ENCODE measurements at regions not wholly inside any gene's neighbourhood (a gene's known extent, or its start where the extent isn't known, plus 50 kb on each side); places are given as distances from the start of the nearest gene placed in this dataset.

GRCh38 chr2:16332681-16333557 is 332.7 kb downstream of the CYRIA start:
- 63% methylated on average over 8 of the region's 8 CpGs for WGBS
- Histone ChIP-seq H3K27ac (ENCODE audit: low read depth in 1 of 2, low read length in 2 of 2) (no peak overlapping the region), H3K36me3 (ENCODE audit: control insufficient read depth in 4 of 4, insufficient read depth in 3 of 4, low read depth in 1 of 4, low read length in 3 of 4) (no peaks in the 10 kb centered on the region), H3K27me3 (ENCODE audit: control insufficient read depth in 4 of 4, insufficient read depth in 4 of 4, low read length in 3 of 4) (peaks cover 0 to 3% (median 0%) of the 10 kb centered on the region in 4 donors), H3K9ac (ENCODE audit: low read depth in 1 of 2, low read length in 2 of 2) (no peak overlapping the region), H3K4me1 (ENCODE audit: control insufficient read depth in 4 of 4, insufficient read depth in 4 of 4, low read length in 3 of 4) (no peaks in the 10 kb centered on the region), H3K9me3 (ENCODE audit: control insufficient read depth in 4 of 4, low read length in 3 of 4) (no peaks in the 10 kb centered on the region), H3K4me3 (ENCODE audit: low read depth in 1 of 3, low read length in 3 of 3) (no peak overlapping the region)
- no peak for DNase-seq (ENCODE audit: low spot score)
- no peak for TF ChIP-seq NR2F2 (IDR thresholded peaks at IDR 0.05)
- TF ChIP-seq EGR1 (IDR thresholded peaks at IDR 0.05; ENCODE audit: low read depth in 2 of 2): no peak
- no peak for TF ChIP-seq CTCF (IDR thresholded peaks at IDR 0.05; ENCODE audit: low read depth, low read length, missing input control)
- TF ChIP-seq TAF1 (conservative IDR thresholded peaks at IDR 0.05): no peak
- no peak for TF ChIP-seq FOXA2 (IDR thresholded peaks at IDR 0.05)
- TF ChIP-seq FOXA1 (IDR thresholded peaks at IDR 0.05): no peak

- Histone ChIP-seq H3K4me3 (ENCODE audit: low read depth in 1 of 3, low read length in 3 of 3) (no peak overlapping the region), H3K4me1 (ENCODE audit: control insufficient read depth in 4 of 4, insufficient read depth in 4 of 4, low read length in 3 of 4) (no peaks in the 10 kb centered on the region), H3K27ac (ENCODE audit: low read depth in 1 of 2, low read length in 2 of 2) (no peak overlapping the region), H3K27me3 (ENCODE audit: control insufficient read depth in 4 of 4, insufficient read depth in 4 of 4, low read length in 3 of 4) (peaks cover 0 to 3% (median 0%) of the 10 kb centered on the region in 4 donors), H3K9ac (ENCODE audit: low read depth in 1 of 2, low read length in 2 of 2) (no peak overlapping the region), H3K9me3 (ENCODE audit: control insufficient read depth in 4 of 4, low read length in 3 of 4) (no peaks in the 10 kb centered on the region), H3K36me3 (ENCODE audit: control insufficient read depth in 4 of 4, insufficient read depth in 3 of 4, low read depth in 1 of 4, low read length in 3 of 4) (no peaks in the 10 kb centered on the region)
- TF ChIP-seq CTCF (IDR thresholded peaks at IDR 0.05; ENCODE audit: low read depth, low read length, missing input control) (no peak), HNF4A (conservative IDR thresholded peaks at IDR 0.05) (no peak), TAF1 (conservative IDR thresholded peaks at IDR 0.05) (no peak), GABPA (IDR thresholded peaks at IDR 0.05 in 1 of 2, conservative IDR thresholded peaks at IDR 0.05 in 1 of 2) (no peak), NR2F2 (IDR thresholded peaks at IDR 0.05) (no peak), FOXA2 (IDR thresholded peaks at IDR 0.05) (no peak), RAD21 (IDR thresholded peaks at IDR 0.05) (no peak), HNF4G (IDR thresholded peaks at IDR 0.05) (no peak), REST (IDR thresholded peaks at IDR 0.05) (no peak), EGR1 (IDR thresholded peaks at IDR 0.05; ENCODE audit: low read depth in 2 of 2) (no peak), ZBTB33 (IDR thresholded peaks at IDR 0.05) (no peak), YY1 (IDR thresholded peaks at IDR 0.05) (no peak), JUND (IDR thresholded peaks at IDR 0.05) (no peak)
- DNase-seq (ENCODE audit: low spot score): no peak
- WGBS: 89% methylated on average over 2 of the region's 2 CpGs
Measured at GRCh38 chr2:16331772-16332171, 333.9 kb downstream of the CYRIA start.
